Panc1 (cell line): ENCODE measurements at regions not wholly inside any gene's neighbourhood (a gene's known extent, or its start where the extent isn't known, plus 50 kb on each side); places are given as distances from the start of the nearest gene placed in this dataset.

Source experiments
- ATAC-seq: fragments of 200-7000 bp; cut with Tn5 transposase; 2 replicates; pipeline ENCODE4 v1.9.1; 2020; ENCODE audit warnings: mild to moderate bottlenecking, moderate library complexity
- BruUV-seq: library from RNA; stranded (reverse); fragments of 400-500 nt; replicated peaks from 2 replicates; lab custom pipeline; 2021; lab: Mats Ljungman, UMichigan
- CTCF ChIA-PET: fragments of 300-600 bp; sonication (Branson Sonifier 250); formaldehyde crosslinking; loops from one replicate; lab custom pipeline; 2022; ENCODE audit warnings: antibody characterized with exemption; lab: Charles Lee
- POLR2A ChIA-PET: fragments of 300-600 bp; sonication (Branson Sonifier 250); formaldehyde crosslinking; loops from one replicate; lab custom pipeline; 2022; ENCODE audit warnings: antibody characterized with exemption; lab: Charles Lee
- DNase-seq: peaks from one replicate; pipeline ENCODE4 v3.0.0-alpha.2; 2010; ENCODE audit warnings: low read depth, low spot score
- H3K27ac ChIP-seq: 2 replicates; pipeline ENCODE4 v1.5.1; 2011; ENCODE audit warnings: mild to moderate bottlenecking, low read length, inconsistent platforms
- H3K27me3 ChIP-seq: fragments of 200-500 bp; sonication (Bioruptor generic); 2 replicates; pipeline ENCODE4 v1.6.0; 2014; ENCODE audit warnings: low read length, inconsistent platforms; ENCODE audit not compliant: control insufficient read depth, insufficient read depth
- H3K36me3 ChIP-seq: fragments of 200-500 bp; sonication (Bioruptor generic); 2 replicates; pipeline ENCODE4 v1.5.1; 2014; ENCODE audit warnings: inconsistent platforms, mild to moderate bottlenecking, low read length, moderate library complexity; ENCODE audit not compliant: control insufficient read depth, insufficient read depth
- H3K4me1 ChIP-seq: 2 replicates; pipeline ENCODE4 v1.5.1; 2011; ENCODE audit warnings: inconsistent platforms, mild to moderate bottlenecking, low read length, moderate library complexity; ENCODE audit not compliant: control insufficient read depth, insufficient read depth
- H3K4me3 ChIP-seq, 2 experiments: 2 replicates each; pipeline ENCODE4 v1.5.1; 2011 to 2012; ENCODE audit warnings: low read depth in 2 of 2, low read length in 2 of 2, mild to moderate bottlenecking in 2 of 2, inconsistent platforms in 1 of 2, moderate library complexity in 1 of 2
- H3K9me3 ChIP-seq: fragments of 200-500 bp; sonication (Bioruptor generic); 2 replicates; pipeline ENCODE4 v1.5.1; 2014; ENCODE audit warnings: low read depth, mild to moderate bottlenecking, inconsistent platforms, low read length, moderate library complexity; ENCODE audit not compliant: control insufficient read depth, insufficient read depth
- POLR2AphosphoS5 ChIP-seq: IDR thresholded peaks from 2 replicates; pipeline ENCODE4 v1.6.1; 2012; ENCODE audit warnings: mild to moderate bottlenecking, low read depth, low read length, moderate library complexity
- SIN3A ChIP-seq: IDR thresholded peaks from 2 replicates; pipeline ENCODE4 v1.6.1; 2012; ENCODE audit warnings: low read depth, mild to moderate bottlenecking, low read length, moderate library complexity, borderline replicate concordance; ENCODE audit not compliant: insufficient read depth
- TCF7L2 ChIP-seq: IDR thresholded peaks from 2 replicates; pipeline ENCODE4 v1.6.1; 2011; ENCODE audit warnings: mild to moderate bottlenecking, low read depth, low read length, inconsistent platforms
- in situ Hi-C: cut with HindIII; loops from 2 replicates; pipeline ENCODE4 v1.10.0; 2016; ENCODE audit warnings: low sequenced_read_pairs, low pct_unique_long_range_greater_than_20kb
- intact Hi-C: fragments of 100-400 bp; cut with micrococcal nuclease; formaldehyde crosslinking; loops from one replicate; pipeline ENCODE4 v1.10.0; 2022; ENCODE audit not compliant: unreplicated experiment
- TF ChIP-seq, protein P1 (sequence below): fragments of 450-650 bp; IDR thresholded peaks from 2 replicates; pipeline ENCODE4 v1.5.1; 2017; ENCODE audit warnings: mild to moderate bottlenecking
- TF ChIP-seq, protein P2 (sequence below), 2 experiments: IDR thresholded peaks; 2 replicates each; pipeline ENCODE4 v1.6.1; 2011 to 2012; ENCODE audit warnings: low read depth in 2 of 2, control low read depth in 1 of 2, low read length in 1 of 2, mild to moderate bottlenecking in 1 of 2, moderate library complexity in 1 of 2; ENCODE audit not compliant: insufficient read depth in 1 of 2

DNA sequence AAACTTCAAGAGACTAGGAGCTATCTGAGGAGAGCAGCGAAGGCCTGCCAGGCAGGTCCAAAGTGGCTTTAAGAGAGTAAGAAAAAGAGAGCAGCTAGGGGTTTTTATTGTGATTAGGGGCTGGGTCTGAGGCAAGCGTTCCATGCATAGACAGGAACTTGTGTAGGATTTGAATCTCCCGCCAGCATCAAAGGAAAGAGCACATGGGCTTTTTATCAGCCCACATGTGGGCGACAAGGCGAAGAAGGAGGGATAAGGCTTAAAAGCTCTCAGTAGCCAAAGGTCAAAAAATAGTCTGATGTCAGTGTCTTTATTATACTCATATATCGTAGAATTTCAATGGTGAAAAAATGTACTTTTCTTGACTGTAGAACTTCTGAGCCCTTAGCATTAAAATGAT lies 178.5 kb upstream of the TMEFF2 start:
- ATAC-seq (no peak), DNase-seq (no peak)
- H3K4me3 ChIP-seq: no peak overlapping the region
- ChIA-PET CTCF (no interaction called here), POLR2A (no interaction called here)
- intact Hi-C loops: no loop called here
- H3K9me3 ChIP-seq: no peaks in the 10 kb centered on the region
- TF ChIP-seq SIN3A (no peak), TCF7L2 (no peak), POLR2AphosphoS5 (no peak)
- TF ChIP-seq, protein P1, sequence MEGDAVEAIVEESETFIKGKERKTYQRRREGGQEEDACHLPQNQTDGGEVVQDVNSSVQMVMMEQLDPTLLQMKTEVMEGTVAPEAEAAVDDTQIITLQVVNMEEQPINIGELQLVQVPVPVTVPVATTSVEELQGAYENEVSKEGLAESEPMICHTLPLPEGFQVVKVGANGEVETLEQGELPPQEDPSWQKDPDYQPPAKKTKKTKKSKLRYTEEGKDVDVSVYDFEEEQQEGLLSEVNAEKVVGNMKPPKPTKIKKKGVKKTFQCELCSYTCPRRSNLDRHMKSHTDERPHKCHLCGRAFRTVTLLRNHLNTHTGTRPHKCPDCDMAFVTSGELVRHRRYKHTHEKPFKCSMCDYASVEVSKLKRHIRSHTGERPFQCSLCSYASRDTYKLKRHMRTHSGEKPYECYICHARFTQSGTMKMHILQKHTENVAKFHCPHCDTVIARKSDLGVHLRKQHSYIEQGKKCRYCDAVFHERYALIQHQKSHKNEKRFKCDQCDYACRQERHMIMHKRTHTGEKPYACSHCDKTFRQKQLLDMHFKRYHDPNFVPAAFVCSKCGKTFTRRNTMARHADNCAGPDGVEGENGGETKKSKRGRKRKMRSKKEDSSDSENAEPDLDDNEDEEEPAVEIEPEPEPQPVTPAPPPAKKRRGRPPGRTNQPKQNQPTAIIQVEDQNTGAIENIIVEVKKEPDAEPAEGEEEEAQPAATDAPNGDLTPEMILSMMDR: no peak
- TF ChIP-seq, protein P2, sequence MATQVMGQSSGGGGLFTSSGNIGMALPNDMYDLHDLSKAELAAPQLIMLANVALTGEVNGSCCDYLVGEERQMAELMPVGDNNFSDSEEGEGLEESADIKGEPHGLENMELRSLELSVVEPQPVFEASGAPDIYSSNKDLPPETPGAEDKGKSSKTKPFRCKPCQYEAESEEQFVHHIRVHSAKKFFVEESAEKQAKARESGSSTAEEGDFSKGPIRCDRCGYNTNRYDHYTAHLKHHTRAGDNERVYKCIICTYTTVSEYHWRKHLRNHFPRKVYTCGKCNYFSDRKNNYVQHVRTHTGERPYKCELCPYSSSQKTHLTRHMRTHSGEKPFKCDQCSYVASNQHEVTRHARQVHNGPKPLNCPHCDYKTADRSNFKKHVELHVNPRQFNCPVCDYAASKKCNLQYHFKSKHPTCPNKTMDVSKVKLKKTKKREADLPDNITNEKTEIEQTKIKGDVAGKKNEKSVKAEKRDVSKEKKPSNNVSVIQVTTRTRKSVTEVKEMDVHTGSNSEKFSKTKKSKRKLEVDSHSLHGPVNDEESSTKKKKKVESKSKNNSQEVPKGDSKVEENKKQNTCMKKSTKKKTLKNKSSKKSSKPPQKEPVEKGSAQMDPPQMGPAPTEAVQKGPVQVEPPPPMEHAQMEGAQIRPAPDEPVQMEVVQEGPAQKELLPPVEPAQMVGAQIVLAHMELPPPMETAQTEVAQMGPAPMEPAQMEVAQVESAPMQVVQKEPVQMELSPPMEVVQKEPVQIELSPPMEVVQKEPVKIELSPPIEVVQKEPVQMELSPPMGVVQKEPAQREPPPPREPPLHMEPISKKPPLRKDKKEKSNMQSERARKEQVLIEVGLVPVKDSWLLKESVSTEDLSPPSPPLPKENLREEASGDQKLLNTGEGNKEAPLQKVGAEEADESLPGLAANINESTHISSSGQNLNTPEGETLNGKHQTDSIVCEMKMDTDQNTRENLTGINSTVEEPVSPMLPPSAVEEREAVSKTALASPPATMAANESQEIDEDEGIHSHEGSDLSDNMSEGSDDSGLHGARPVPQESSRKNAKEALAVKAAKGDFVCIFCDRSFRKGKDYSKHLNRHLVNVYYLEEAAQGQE (IDR thresholded peaks at IDR 0.05; ENCODE audit: insufficient read depth in 1 of 2, low read depth in 2 of 2, low read length in 1 of 2): no peak
- H3K4me1 ChIP-seq: no peaks in the 10 kb centered on the region
- in situ Hi-C loops: no loop called here
- BruUV-seq: no TSS peak
- H3K36me3 ChIP-seq: no peaks in the 10 kb centered on the region
- H3K27ac ChIP-seq: no peak overlapping the region
- no peaks in the 10 kb centered on the region for H3K27me3 ChIP-seq

DNA sequence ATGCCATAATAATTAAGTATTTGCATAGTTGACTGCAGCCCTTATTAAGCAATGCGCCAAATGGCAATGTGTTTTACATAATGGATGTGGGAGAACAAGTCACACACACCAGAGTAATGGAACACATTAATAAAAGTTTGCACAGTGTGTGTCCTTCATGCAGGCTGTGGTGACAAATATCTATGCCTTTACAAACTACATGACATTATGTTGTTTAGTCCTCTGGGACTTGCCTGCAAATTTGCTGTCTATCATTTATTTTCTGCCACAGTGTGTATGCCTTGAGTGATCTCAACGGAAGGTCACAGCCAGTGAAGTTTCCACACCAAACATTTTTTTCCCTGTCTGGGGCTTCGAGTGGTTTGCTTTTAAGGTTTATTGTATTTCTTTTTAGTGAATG lies 175.2 kb upstream of the TMEFF2 start:
- POLR2A ChIA-PET: no interaction called here

More for the DNA sequence above, 175.2 kb upstream of the TMEFF2 start:
- H3K4me1 ChIP-seq: no peaks in the 10 kb centered on the region
- BruUV-seq: no TSS peak
- intact Hi-C loops (no loop called here), in situ Hi-C loops (no loop called here)
- no peaks in the 10 kb centered on the region for H3K27me3 ChIP-seq
- no peak overlapping the region for H3K27ac ChIP-seq
- H3K36me3 ChIP-seq: no peaks in the 10 kb centered on the region
- no peaks in the 10 kb centered on the region for H3K9me3 ChIP-seq
- DNase-seq (no peak), ATAC-seq (no peak)
- H3K4me3 ChIP-seq: no peak overlapping the region
- TF ChIP-seq, protein P2 (IDR thresholded peaks at IDR 0.05; ENCODE audit: insufficient read depth in 1 of 2, low read depth in 2 of 2, low read length in 1 of 2): no peak
- TF ChIP-seq SIN3A: no peak
- CTCF ChIA-PET: no interaction called here
